Type B pancreatic cell (in vitro differentiated cells): ENCODE measurements at regions not wholly inside any gene's neighbourhood (a gene's known extent, or its start where the extent isn't known, plus 50 kb on each side); places are given as distances from the start of the nearest gene placed in this dataset.

Experiments
- DNase-seq: peaks from one replicate; pipeline ENCODE4 v3.0.0; 2021; ENCODE audit warnings: mixed read lengths; ENCODE audit not compliant: unreplicated experiment; ENCODE audit errors: extremely low spot score
- H3K27ac Mint-ChIP-seq: 2 replicates; pipeline ENCODE4 v1.8.0; 2021; ENCODE audit warnings: mild to moderate bottlenecking, mixed read lengths
- H3K27me3 Mint-ChIP-seq: 2 replicates; pipeline ENCODE4 v1.8.0; 2021; ENCODE audit warnings: mixed read lengths
- H3K36me3 Mint-ChIP-seq: 2 replicates; pipeline ENCODE4 v1.8.0; 2021; ENCODE audit warnings: mixed read lengths
- H3K4me1 Mint-ChIP-seq: one replicate; pipeline ENCODE4 v1.8.0; 2021; ENCODE audit warnings: mixed read lengths; ENCODE audit not compliant: unreplicated experiment
- H3K4me3 Mint-ChIP-seq: 2 replicates; pipeline ENCODE4 v1.8.0; 2021; ENCODE audit warnings: mild to moderate bottlenecking, mixed read lengths
- H3K9me3 Mint-ChIP-seq: 2 replicates; pipeline ENCODE4 v1.8.0; 2021; ENCODE audit warnings: mixed read lengths
- CTCF ChIP-seq: fragments of 200-600 bp; sonication (generic); conservative IDR thresholded peaks from 2 replicates; pipeline ENCODE4 v1.5.0; 2021; ENCODE audit warnings: antibody characterized with exemption, mild to moderate bottlenecking

GRCh38 chr5:85225388-85225787, 840.7 kb upstream of the EDIL3 start:
- H3K9me3 Mint-ChIP-seq: peaks cover 5% of the 10 kb centered on the region
- no peaks in the 10 kb centered on the region for H3K4me1 Mint-ChIP-seq
- no peak for DNase-seq
- no peak for TF ChIP-seq CTCF
- no peak overlapping the region for H3K27ac Mint-ChIP-seq
- no peak overlapping the region for H3K4me3 Mint-ChIP-seq
- no peaks in the 10 kb centered on the region for H3K36me3 Mint-ChIP-seq
- H3K27me3 Mint-ChIP-seq: no peaks in the 10 kb centered on the region

GRCh38 chr5:85249204-85249603, 864.5 kb upstream of the EDIL3 start:
- Mint-ChIP-seq H3K4me1 (no peaks in the 10 kb centered on the region), H3K27me3 (no peaks in the 10 kb centered on the region), H3K4me3 (no peak overlapping the region), H3K27ac (no peak overlapping the region), H3K36me3 (no peaks in the 10 kb centered on the region), H3K9me3 (peaks cover 4% of the 10 kb centered on the region)
- no peak for DNase-seq
- no peak for TF ChIP-seq CTCF

GRCh38 chr5:85263125-85263524, 878.4 kb upstream of the EDIL3 start:
- Mint-ChIP-seq H3K9me3 (no peaks in the 10 kb centered on the region), H3K27ac (no peak overlapping the region), H3K4me1 (no peaks in the 10 kb centered on the region), H3K4me3 (no peak overlapping the region), H3K27me3 (no peaks in the 10 kb centered on the region), H3K36me3 (no peaks in the 10 kb centered on the region)
- no peak for DNase-seq
- TF ChIP-seq CTCF: no peak

DNA sequence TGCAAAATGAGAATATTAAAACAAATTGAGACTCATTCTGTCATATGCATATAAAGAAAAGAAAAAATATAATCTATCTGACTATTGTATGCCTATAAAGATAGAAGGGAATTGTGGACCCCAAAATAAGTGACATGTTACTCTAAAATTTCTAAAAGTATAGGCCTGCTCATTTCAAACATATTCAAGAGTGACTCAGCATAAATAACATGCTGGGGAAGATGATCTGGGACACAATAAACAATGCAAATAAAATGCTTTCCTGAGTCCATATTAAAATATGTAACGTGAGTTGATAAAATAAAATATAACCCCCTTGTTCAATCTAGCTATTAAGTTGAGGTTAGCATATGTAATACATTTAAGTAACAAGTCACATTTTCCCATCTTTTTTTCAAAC, 882.0 kb upstream of the EDIL3 start:
- peaks cover 4% of the 10 kb centered on the region for H3K4me1 Mint-ChIP-seq

DNA sequence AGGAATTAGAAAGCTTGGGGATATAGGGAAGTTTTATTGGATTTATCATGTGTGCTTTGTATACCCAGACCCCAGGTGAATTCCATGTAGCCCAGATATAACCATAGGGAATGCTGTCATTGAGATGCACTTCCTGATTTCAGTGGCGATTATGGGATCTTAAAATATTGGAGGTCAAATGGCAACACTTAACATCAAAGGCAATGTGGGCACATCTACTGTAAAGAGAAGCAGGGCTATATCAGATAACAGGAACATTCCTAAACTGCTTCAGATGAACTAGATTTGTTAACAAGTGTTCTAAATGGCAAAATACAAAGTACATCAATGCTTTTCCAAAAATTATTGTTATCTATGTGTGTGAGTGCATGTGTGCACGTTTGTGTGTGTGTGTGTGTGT, 883.5 kb upstream of the EDIL3 start:
- no peak for TF ChIP-seq CTCF
- Mint-ChIP-seq H3K9me3 (no peaks in the 10 kb centered on the region), H3K4me3 (no peak overlapping the region), H3K27ac (no peak overlapping the region), H3K27me3 (no peaks in the 10 kb centered on the region), H3K4me1 (peaks cover 4% of the 10 kb centered on the region), H3K36me3 (no peaks in the 10 kb centered on the region)
- no peak for DNase-seq

More for the DNA sequence above, 882.0 kb upstream of the EDIL3 start:
- DNase-seq: no peak
- no peak for TF ChIP-seq CTCF
- H3K27me3 Mint-ChIP-seq: no peaks in the 10 kb centered on the region
- H3K36me3 Mint-ChIP-seq: no peaks in the 10 kb centered on the region
- H3K9me3 Mint-ChIP-seq: no peaks in the 10 kb centered on the region
- no peak overlapping the region for H3K27ac Mint-ChIP-seq
- no peak overlapping the region for H3K4me3 Mint-ChIP-seq

DNA sequence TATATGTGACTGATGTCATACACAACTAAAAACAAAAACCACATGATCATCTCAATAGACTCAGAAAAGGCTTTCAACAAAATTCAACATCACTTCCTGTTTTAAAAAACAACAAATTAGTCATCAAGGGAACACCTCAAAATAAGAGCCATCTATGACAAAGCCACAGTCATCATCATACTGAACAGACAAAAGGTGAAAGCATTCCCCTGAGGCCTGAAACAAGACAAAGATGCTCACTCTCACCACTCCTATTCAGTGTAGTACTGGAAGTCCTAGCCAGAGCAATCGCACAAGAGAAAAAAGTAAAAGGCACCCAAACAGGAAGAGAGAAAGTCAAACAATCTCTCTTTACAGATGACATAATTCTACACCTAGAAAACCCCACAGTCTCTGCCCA, 893.5 kb upstream of the EDIL3 start:
- no peaks in the 10 kb centered on the region for H3K4me1 Mint-ChIP-seq
- no peaks in the 10 kb centered on the region for H3K27me3 Mint-ChIP-seq
- no peak overlapping the region for H3K27ac Mint-ChIP-seq
- no peak for DNase-seq
- no peak for TF ChIP-seq CTCF
- H3K36me3 Mint-ChIP-seq: no peaks in the 10 kb centered on the region
- H3K4me3 Mint-ChIP-seq: no peak overlapping the region
- no peaks in the 10 kb centered on the region for H3K9me3 Mint-ChIP-seq
